HCT116 (cell line): ENCODE measurements at regions not wholly inside any gene's neighbourhood (a gene's known extent, or its start where the extent isn't known, plus 50 kb on each side); places are given as distances from the start of the nearest gene placed in this dataset.
"Not testable (repeated sequence)": the region's sequence is repeated elsewhere in the genome, so short reads cannot be mapped to it uniquely, and the experiment has no call there.

Experiments used
- ATAC-seq: fragments of 200-7000 bp; cut with Tn5 transposase; 2 replicates; pipeline ENCODE4 v1.9.1; 2020; ENCODE audit warnings: mild to moderate bottlenecking, moderate library complexity
- BruUV-seq: library from RNA; stranded (reverse); fragments of 400-500 nt; replicated peaks from 2 replicates; lab custom pipeline; 2021; lab: Mats Ljungman, UMichigan
- CTCF ChIA-PET: fragments of 300-600 bp; sonication (Branson Sonifier 250); formaldehyde crosslinking; loops from one replicate; lab custom pipeline; 2021; ENCODE audit warnings: antibody characterized with exemption; lab: Charles Lee
- POLR2A ChIA-PET: fragments of 300-600, 350-600 bp; sonication (Branson Sonifier 250); formaldehyde crosslinking; loops from one replicate; lab custom pipeline; 2021; ENCODE audit warnings: antibody characterized with exemption; lab: Charles Lee
- RAD21 ChIA-PET, 2 experiments: fragments of 300-600 bp; sonication (Branson Sonifier 250); formaldehyde crosslinking; loops; one replicate each; lab custom pipeline; 2023; ENCODE audit warnings: low total read pairs in 2 of 2; ENCODE audit not compliant: uncharacterized antibody in 2 of 2, unreplicated experiment in 2 of 2, low non-redundant PET in 1 of 2; lab: Charles Lee
- DNase-seq: peaks from one replicate; pipeline ENCODE4 v3.0.0-alpha.2; 2010; ENCODE audit warnings: low read depth, low spot score
- H2AFZ ChIP-seq: fragments of 200-600 bp; shearing (Covaris generic), sonication (generic); 2 replicates; pipeline ENCODE4 v1.6.1; 2017; ENCODE audit warnings: low read depth, mixed run types, mixed read lengths, antibody characterized with exemption, low read length; ENCODE audit not compliant: poor library complexity, severe bottlenecking
- H3K27ac ChIP-seq: 2 replicates; pipeline ENCODE4 v1.5.1; 2012; ENCODE audit warnings: low read depth, low read length
- H3K27me3 ChIP-seq: fragments of 200-600 bp; sonication (generic); 2 replicates; pipeline ENCODE4 v1.6.1; 2016; ENCODE audit warnings: mixed run types, low read length, mixed read lengths; ENCODE audit not compliant: insufficient read depth
- H3K36me3 ChIP-seq, 2 experiments: fragments of 200-500 bp in 1 of 2; fragments of 200-600 bp in 1 of 2; sonication (Bioruptor generic) in 1 of 2; sonication (generic) in 1 of 2; 2 replicates each; pipeline versions ENCODE4 v1.5.1 to v1.6.1; 2014 to 2016; ENCODE audit warnings: low read length in 2 of 2, inconsistent platforms in 1 of 2, mixed read lengths in 1 of 2, mixed run types in 1 of 2; ENCODE audit not compliant: insufficient read depth in 2 of 2, control insufficient read depth in 1 of 2
- H3K4me1 ChIP-seq, 2 experiments: fragments of 200-600 bp in 1 of 2; sonication (generic) in 1 of 2; 2 replicates each; pipeline versions ENCODE4 v1.5.1 to v1.6.1; 2012 to 2017; ENCODE audit warnings: low read length in 2 of 2, inconsistent platforms in 1 of 2, mild to moderate bottlenecking in 1 of 2, mixed read lengths in 1 of 2, mixed run types in 1 of 2, moderate library complexity in 1 of 2; ENCODE audit not compliant: insufficient read depth in 2 of 2, control insufficient read depth in 1 of 2
- H3K4me2 ChIP-seq: fragments of 200-600 bp; sonication (generic); 2 replicates; pipeline ENCODE4 v1.6.1; 2017; ENCODE audit warnings: mixed run types, low read length, mixed read lengths
- H3K4me3 ChIP-seq, 2 experiments: fragments of 200-600 bp in 1 of 2; sonication (generic) in 1 of 2; replicated peaks in 1 of 2; 2 replicates each; pipeline ENCODE4 v1.5.1; 2011 to 2016; ENCODE audit warnings: low read length in 2 of 2, control low read depth in 1 of 2, low read depth in 1 of 2, mild to moderate bottlenecking in 1 of 2, mixed read lengths in 1 of 2, mixed run types in 1 of 2
- H3K79me2 ChIP-seq: fragments of 200-600 bp; sonication (generic); 2 replicates; pipeline ENCODE4 v1.6.1; 2017; ENCODE audit warnings: mild to moderate bottlenecking, mixed run types, low read length, moderate library complexity, mixed read lengths; ENCODE audit not compliant: insufficient read depth
- H3K9ac ChIP-seq: fragments of 200-600 bp; sonication (generic); 2 replicates; pipeline ENCODE4 v1.6.1; 2016; ENCODE audit warnings: low read length, mixed read lengths
- H3K9me2 ChIP-seq: fragments of 200-600 bp; sonication (generic), shearing (Covaris generic); 2 replicates; pipeline ENCODE4 v1.6.1; 2017; ENCODE audit warnings: mixed run types, mild to moderate bottlenecking, moderate library complexity; ENCODE audit not compliant: insufficient read depth
- H3K9me3 ChIP-seq, 2 experiments: fragments of 200-500 bp in 1 of 2; fragments of 200-600 bp in 1 of 2; sonication (Bioruptor generic) in 1 of 2; sonication (generic) in 1 of 2; 2 replicates each; pipeline ENCODE4 v1.6.1; 2014 to 2017; ENCODE audit warnings: low read length in 2 of 2, mixed read lengths in 2 of 2, inconsistent platforms in 1 of 2, low read depth in 1 of 2, mild to moderate bottlenecking in 1 of 2, mixed run types in 1 of 2, moderate library complexity in 1 of 2; ENCODE audit not compliant: control insufficient read depth in 1 of 2, insufficient read depth in 1 of 2
- H4K20me1 ChIP-seq: fragments of 200-600 bp; sonication (generic), shearing (Covaris generic); 2 replicates; pipeline ENCODE4 v1.6.1; 2017; ENCODE audit warnings: mixed run types, mild to moderate bottlenecking, moderate library complexity; ENCODE audit not compliant: insufficient read depth
- intact Hi-C: fragments of 100-400 bp; cut with micrococcal nuclease; formaldehyde crosslinking; loops from 2 replicates; pipeline ENCODE4 v1.10.0; 2022

GRCh38 chr7:63407881-63408280 lies 590.8 kb upstream of the ZNF722 start:
- H3K27me3 ChIP-seq, CTCF ChIA-PET, H3K4me2 ChIP-seq, H3K4me3 ChIP-seq, H3K79me2 ChIP-seq, intact Hi-C loops, H3K27ac ChIP-seq, ATAC-seq, H3K36me3 ChIP-seq, H3K4me1 ChIP-seq, POLR2A ChIA-PET, H3K9ac ChIP-seq, H2AFZ ChIP-seq, H3K9me2 ChIP-seq, H3K9me3 ChIP-seq, BruUV-seq, H4K20me1 ChIP-seq, DNase-seq, RAD21 ChIA-PET: not testable (repeated sequence)
